ENCODE measurements at regions not wholly inside any gene's neighbourhood (a gene's known extent, or its start where the extent isn't known, plus 50 kb on each side); places are given as distances from the start of the nearest gene placed in this dataset.

DNA sequence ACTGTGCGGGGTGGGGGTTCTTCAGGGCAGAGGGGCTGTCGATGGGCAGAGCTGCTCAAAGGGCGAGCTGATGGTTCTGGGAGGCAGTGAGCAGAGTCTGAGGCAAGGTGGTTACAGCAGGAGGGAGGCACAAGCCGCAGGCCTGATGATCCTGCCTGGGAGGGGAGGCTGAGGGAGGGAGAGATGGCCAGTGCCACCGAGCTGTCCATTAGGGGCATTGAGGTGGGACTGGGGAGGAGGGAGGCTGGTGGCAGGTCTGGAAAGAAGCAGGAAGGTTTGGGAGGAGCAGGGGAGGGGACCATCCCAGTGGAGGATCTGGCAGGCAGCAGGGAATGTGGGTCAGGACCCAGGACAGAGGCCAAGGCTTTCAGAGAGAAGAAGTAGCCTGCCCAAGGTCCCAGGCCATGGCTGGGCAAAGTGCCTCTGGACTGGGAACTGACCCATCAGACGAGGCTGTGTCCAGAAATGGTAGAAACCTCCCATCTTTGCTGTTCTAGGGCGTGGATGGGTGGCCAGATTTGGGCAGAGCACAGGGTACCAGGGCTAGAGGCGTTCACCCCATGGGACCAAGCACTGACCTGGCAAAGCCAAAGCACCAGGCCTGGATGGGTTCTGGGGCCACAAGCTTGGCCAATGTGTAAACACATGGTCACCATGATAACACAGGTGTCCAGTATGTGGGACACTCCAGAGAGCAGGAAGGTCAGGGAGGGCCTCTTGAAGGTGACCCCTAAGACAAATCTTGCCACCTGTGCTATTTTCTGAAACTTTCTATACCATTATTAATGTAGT, 55.5 kb downstream of the INHBB start:
- DNase-seq, result peak; percentile 13

DNA sequence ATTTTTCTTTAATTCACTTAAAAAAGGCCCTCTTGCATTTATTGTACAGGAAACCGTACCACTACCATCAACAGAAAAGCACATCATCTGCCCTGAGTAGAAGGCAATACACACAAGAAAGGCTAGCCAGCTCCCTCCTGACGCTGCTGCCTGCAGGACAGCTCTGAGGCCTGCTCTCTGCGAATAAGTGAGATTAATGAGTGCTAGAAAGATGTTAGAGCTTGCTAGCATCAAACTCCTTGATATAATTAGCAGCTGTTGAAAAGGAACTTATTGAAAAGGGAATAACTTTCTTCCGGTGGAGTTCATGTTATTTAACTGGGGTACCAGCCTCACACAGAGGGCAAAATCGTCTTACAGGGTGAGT, 56.1 kb downstream of the INHBB start:
- peak; percentile 6 for DNase-seq

GRCh38 chr2:120402508-120402907, 56.6 kb downstream of the INHBB start:
- DNase-seq, result no peak

GRCh38 chr2:120403261-120403660, 57.3 kb downstream of the INHBB start:
- DNase-seq, result peak; percentile 10

- no peak for DNase-seq
Measured at GRCh38 chr2:120403676-120404075, 57.7 kb downstream of the INHBB start.

DNA sequence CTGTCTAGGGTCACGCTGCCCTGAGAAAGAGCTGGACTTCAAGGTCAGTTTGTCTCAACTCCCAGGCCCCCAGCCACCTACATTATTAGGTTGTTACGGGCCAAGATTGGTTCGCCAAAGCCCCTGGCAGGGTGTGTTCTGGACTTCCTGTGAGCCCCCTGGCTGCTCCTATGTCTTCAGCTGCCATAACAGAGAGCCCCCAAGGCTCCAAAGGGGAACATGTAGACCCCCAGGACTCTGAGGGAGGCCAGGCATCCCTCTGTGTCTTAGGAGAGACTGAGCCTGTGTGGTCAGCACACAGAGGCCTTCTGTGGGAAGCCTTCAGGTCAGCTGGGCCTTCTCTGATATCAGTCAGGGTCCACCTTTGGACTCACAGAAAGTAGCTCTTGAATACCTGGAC, 58.3 kb downstream of the INHBB start:
- no peak for DNase-seq

DNA sequence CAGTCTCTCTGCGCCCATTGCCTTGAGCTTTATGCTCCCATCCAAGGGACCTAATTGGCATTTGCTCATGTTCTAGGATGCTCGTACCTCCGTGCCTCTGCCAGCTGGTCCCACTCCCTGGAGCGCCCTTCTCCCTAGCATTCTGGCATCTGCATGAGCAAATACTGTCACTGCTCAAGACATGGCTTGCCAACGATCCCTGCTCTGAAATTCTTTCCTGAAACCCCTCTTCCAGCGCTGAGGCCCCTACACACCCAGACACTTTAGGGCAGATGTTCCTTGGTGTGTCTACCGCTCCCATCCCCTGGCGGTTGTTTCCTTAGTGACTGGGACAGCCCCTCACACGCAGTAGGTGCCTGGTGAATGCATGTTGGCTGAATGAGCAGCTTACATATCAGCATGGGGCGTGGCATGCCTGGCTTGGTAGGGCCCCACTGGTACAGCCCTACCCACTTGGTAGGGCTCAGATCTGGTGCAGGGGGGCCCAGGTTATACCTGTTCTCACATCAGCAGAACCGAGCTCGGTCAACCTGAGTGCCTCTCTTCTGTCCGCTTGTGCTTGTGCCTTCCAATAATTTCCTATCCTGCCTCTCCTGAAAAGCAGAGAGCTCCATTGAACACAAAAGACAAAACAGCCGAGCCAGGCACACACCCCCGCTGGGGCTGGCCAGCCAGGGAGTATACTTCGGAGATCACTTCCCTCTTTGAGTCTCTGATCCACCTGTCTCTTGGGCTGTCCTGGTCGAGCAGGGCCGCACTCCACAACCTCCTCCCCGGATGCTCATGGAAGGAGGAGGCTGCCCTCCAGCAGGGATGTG, 59.2 kb downstream of the INHBB start:
- DNase-seq, result peak; percentile 15

DNA sequence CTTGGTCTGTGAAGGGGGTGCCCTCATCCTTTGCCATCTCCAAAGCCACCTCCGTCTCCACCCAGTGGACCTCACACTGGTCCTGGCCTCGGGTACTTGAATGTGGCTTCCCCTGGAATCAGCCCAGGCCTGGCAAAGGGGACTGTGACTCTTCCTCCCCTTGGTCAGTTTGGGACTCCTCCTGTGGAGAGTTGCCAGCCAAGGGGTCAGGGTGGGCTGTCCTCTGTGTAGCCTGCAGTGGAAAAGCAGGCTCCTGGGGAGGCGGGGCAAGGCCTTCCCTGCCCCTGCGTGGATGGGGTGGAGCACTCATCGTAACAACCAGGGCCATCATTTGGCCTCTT, 59.8 kb downstream of the INHBB start:
- no peak for DNase-seq

DNA sequence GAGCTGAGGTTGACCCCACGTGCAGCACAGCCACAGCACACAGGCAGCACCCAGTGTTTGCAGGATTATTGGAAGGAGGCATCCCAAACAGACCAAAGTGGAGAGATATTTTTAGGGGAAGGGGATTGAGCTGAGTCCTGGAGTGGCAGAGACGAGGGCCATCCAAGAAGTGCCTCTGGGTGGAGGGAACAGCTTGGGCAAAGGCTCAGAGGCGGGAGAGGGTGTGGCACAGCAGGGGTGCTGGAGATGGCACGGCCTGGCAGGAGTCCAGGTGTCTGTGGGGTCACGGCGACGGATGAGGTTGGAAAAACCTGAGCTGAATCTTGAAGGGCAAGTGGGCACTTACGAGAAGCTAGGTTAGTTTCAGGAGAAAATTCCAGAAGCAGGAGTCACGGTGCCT, 60.6 kb downstream of the INHBB start:
- DNase-seq, result no peak

- DNase-seq, result no peak
Measured at GRCh38 chr2:120410487-120410886, 64.6 kb downstream of the INHBB start.

DNA sequence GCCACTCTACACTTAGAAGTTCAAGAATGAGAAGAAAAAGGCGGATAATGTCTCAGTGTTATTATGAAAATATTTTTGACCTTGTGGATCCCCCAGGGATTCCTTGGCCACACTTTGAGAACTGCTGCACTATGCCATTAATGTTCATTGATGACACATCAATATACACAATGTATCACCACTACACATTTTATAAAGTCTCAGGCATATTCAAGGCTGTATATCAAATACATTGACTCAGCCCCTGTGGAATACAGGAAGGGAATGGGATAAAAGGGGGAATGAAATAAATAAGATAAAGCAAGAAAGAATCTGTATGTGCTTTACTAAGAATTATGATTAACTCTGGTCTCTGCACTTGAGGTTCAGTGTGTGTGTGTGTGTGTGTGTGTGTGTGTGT, 69.1 kb downstream of the INHBB start:
- no peak for DNase-seq

GRCh38 chr2:120415728-120416509, 70.0 kb downstream of the INHBB start:
- peak; percentile 13 for DNase-seq

DNA sequence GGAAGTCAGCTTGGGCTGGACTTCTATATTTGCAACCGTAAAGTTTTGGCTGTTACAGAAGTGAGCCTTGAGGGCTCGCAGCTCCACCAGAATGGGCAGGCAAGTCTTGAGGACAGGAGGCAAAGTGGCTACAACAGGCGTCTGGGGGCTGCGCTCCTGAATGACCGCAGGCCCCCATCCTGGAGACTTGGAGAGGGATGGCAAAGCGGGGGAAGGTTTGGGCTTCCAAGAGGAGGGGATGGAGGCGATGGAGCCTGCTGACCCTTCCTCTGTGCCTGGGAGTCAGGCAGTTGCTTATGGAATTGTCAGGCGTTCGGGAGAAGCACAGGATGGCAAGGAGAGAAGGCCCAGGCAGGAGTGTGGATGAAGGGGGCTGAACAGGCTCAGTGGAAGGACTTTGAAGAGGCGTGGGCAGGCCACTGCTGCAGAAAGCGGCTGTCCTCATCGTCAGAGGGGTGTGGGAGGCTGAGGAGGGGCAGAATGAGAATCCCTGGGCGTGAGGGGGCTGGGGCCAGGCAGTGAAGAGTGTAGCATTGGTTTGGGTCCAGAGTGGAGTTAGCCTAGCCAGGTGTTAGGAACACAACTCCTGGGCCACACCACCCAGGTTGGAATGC, 72.3 kb downstream of the INHBB start:
- DNase-seq, result no peak

DNA sequence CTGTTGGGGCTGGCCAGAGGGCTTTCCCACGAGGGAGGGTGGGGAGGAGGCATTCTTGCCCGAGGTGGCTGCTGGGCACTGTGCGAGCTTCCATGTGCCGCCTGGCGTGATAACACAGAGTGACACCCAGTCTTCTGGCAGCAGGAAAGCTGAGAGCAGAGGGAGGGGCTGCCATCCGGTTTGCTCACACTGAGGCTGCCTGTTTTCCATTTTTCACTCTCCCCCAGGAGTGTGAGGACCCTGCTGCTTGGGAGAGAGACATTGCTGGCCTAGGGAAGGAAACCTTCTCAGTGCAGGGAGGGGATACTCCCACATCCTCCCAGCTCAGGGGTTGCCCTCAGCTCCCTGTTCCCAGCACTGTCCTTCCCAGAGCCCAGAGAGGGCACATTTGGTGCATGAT, 73.1 kb downstream of the INHBB start:
- peak; percentile 16 for DNase-seq

DNA sequence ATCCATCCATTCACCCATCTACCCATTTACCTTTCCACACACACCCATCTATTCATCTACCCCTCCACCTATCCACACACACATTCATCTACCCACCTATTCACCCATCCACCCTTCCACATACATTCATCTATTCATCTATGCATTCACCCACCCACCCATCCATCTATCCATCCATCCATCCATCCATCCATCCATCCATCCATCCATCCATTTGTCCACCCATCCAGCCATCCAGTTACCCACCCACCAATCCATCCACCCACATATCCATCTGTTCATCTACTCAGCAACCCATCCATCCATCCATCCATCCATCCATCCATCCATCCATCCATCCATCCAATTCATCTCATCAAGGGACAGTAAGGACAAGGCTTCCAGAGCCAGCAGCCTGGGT, 74.0 kb downstream of the INHBB start:
- no peak for DNase-seq

DNA sequence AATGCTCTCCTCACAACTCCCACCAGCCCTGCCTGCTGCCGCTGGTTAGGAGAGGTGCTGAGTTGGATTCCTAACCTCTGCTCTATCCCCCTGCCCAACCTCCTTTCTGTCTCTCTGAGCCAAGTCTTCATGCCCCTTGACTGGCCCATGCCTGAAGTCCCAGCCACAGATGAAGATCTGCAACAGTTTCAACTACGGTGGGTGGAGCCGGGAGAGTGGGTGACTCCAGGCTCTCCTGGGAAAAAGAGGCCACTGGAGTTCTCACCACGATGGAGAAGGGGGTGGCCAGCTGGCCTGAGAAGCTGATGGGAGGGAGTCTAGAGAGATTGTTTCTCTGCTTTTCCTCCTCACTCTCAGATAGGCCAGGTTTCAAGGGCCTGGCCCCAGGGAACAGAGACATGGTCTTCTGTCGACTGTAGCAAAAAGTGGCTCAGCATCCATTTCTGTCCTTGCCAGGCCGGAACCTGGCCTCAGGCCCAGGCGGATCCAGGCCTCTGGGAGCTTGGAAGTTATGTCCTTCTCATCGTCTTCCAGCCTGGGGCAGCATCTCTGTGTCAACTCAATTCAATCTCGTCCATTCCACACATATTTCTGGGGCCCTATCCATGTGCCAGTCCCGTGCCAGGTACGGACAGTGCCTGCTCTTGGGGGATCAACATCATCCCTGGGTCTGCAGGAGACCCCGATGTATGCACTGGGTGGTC, 75.3 kb downstream of the INHBB start:
- DNase-seq, result peak; percentile 10

DNA sequence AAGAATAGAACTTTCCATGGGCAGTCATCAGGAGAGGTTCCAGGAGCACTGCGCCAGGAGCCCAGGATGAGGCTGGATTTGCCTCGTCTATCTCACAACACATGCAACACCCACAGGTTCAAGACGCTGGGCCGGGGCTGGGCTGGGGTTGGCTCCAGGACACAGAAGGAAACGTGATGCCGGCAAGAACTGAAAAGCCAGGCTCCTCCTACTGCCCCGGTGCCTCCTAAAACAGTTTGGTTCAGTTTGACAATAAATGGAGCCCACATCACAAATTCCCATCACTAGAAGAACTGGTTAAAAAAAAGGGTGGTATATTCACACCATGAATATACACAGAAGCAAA, 75.9 kb downstream of the INHBB start:
- DNase-seq, result no peak

GRCh38 chr2:120422465-120423160, 76.7 kb downstream of the INHBB start:
- DNase-seq, result peak; percentile 14

DNA sequence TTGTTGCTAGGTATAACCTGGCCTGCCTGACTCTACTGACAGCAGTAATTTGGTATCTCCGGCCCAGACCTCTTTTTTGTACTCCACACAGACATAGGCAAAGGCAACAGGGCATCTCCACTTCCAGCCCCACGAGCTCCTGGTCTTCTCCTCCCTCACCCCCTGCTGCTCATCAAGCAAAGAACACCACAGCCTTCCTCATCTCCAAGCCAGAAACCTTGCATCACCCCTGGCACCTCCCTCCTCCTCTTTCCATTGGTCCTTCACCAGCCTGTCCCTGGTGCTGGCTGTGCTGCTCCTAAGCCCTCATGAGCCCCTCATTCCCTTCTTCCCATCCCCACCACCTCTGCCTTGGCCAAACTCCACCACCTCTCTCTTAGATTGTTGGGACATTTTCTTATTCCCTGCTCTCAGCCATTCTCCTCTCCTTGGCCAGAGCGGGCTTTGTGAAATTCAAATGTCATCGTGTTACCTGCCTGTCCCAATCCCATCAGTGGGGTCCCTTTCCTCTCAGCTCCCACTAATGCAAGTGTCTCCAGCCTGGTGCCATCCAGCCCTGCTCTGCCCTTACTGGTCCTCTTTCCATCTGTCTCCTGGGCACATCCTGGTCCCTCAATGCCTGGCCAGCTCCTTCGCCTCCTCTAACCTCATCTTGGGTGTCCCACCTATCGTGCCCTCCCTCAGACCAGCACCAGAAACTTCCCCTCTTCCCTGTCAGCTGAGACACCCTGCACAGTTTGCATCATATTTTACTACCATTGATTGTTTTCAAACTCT, 77.4 kb downstream of the INHBB start:
- DNase-seq, result peak; percentile 17

GRCh38 chr2:120424274-120424796, 78.4 kb downstream of the INHBB start:
- DNase-seq, result no peak

DNA sequence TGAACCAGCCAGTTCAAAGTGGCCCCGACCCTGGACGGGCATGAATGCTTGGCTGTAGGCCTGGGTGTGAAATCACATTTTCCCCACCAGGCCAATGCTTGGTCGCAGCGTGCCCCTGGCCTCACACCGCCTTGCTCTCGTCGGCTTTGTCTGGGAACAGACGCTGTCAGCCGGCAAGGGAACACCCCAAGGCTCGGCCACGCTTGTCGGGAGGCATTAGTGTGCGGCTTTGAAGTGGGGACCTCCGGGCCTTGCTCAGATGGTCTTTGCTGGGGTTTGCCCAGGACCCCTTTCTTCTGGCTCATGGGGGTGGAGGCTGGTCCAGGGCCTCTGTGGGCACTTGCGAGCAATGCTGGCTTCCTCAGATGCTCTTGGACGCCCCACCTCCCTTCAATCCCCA, 79.1 kb downstream of the INHBB start:
- DNase-seq, result peak; percentile 13
